SK-N-MC (cell line): ENCODE measurements at regions not wholly inside any gene's neighbourhood (a gene's known extent, or its start where the extent isn't known, plus 50 kb on each side); places are given as distances from the start of the nearest gene placed in this dataset.

Experiments
- EZH2 ChIP-seq: fragments of 200-600 bp; sonication (generic); IDR thresholded peaks from one replicate; pipeline ENCODE4 v1.6.1; 2017; ENCODE audit warnings: antibody characterized with exemption
- FOXP2 ChIP-seq: optimal IDR thresholded peaks from 2 replicates; pipeline ENCODE3; 2011; ENCODE audit warnings: mild to moderate bottlenecking, moderate library complexity; ENCODE audit not compliant: insufficient read depth; ENCODE audit errors: extremely low read length, control extremely low read depth
- POLR2AphosphoS5 ChIP-seq: IDR thresholded peaks from 2 replicates; pipeline ENCODE4 v1.6.1; 2012; ENCODE audit warnings: mild to moderate bottlenecking, low read depth, low read length, borderline replicate concordance

DNA sequence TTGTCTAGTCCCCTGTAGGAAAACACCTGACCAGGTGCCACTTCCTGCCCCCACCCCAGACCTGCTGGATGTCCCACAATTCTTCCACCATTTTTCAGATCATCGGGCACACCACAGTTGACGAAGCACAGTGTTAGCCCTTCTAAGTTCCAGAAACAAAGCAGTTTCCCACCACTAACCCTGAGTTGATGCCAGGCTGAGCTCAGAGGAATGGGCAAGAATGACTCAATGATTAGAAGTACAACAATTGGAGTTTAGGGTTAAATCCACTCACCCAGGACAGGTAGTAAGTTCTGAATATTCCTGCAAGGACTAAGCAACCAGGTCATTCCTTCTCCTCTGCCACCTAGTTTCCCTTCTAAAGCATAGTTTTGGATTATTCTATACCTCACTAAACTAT, 979.8 kb downstream of the BCL11B start:
- TF ChIP-seq EZH2 (no peak), POLR2AphosphoS5 (no peak), FOXP2 (no peak)
